Muscle of leg (tissue), 3 donors: ENCODE measurements at regions not wholly inside any gene's neighbourhood (a gene's known extent, or its start where the extent isn't known, plus 50 kb on each side); places are given as distances from the start of the nearest gene placed in this dataset.
A peak's percentile ranks its signal among the peaks of the same experiment; 100 is the strongest.
"Not testable (repeated sequence)": the region's sequence is repeated elsewhere in the genome, so short reads cannot be mapped to it uniquely, and the experiment has no call there.

Experiments used
- DNase-seq: peaks from one replicate; pipeline ENCODE4 v3.0.0; 2013
- H3K27ac ChIP-seq: one replicate; pipeline ENCODE4 v1.5.1; 2013; ENCODE audit warnings: mild to moderate bottlenecking, low read length, control low read depth
- H3K27me3 ChIP-seq: one replicate; pipeline ENCODE4 v1.6.1; 2013; ENCODE audit warnings: low read length; ENCODE audit not compliant: control insufficient read depth, insufficient read depth
- H3K36me3 ChIP-seq: one replicate; pipeline ENCODE4 v1.6.1; 2013; ENCODE audit warnings: low read length; ENCODE audit not compliant: control insufficient read depth, insufficient read depth
- H3K4me1 ChIP-seq: one replicate; pipeline ENCODE4 v1.6.1; 2013; ENCODE audit warnings: low read length; ENCODE audit not compliant: control insufficient read depth, insufficient read depth
- H3K4me3 ChIP-seq: one replicate; pipeline ENCODE4 v1.5.1; 2013; ENCODE audit warnings: low read length, control low read depth
- H3K9me3 ChIP-seq: replicated peaks from 2 replicates; pipeline ENCODE4 v1.6.1; 2013; ENCODE audit warnings: low read depth, low read length; ENCODE audit not compliant: control insufficient read depth
- WGBS: methylation state at CpG from one replicate; pipeline ENCODE4 v1.1.5; 2013; ENCODE audit warnings: missing lambda C conversion rate; ENCODE audit not compliant: insufficient coverage; 5-methylcytosine and 5-hydroxymethylcytosine counted together

- H3K9me3 ChIP-seq, result no peaks in the 10 kb centered on the region
- no peak for DNase-seq
- WGBS, result 82% methylated on average over 2 of the region's 3 CpGs
- no peak overlapping the region for H3K27ac ChIP-seq
- H3K27me3 ChIP-seq, result peaks cover 19% of the 10 kb centered on the region
- peaks cover 23% of the 10 kb centered on the region for H3K4me1 ChIP-seq
- H3K36me3 ChIP-seq, result no peaks in the 10 kb centered on the region
- no peak overlapping the region for H3K4me3 ChIP-seq
Observed at GRCh38 chr13:111064661-111065060, 50.4 kb upstream of the ARHGEF7 start.

DNA sequence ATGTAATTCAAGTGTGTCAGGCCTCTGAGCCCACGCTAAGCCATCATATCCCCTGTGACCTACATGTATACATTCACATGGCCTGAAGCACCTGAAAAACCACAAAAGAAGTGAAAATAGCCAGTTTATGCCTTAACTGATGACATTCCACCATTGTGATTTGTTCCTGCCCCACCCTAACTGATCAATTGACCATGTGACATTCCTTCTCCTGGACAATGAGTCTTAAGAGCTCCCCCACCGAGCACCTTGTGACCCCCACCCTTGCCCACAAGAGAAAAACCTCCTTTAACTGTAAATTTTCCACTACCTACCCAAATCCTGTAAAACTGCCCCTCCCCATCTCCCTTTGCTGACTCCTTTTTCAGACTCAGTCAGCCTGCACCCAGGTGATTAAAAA, 52.1 kb upstream of the ARHGEF7 start:
- Histone ChIP-seq H3K9me3 (no peaks in the 10 kb centered on the region), H3K27ac (no peak overlapping the region), H3K4me1 (peaks cover 23% of the 10 kb centered on the region), H3K4me3 (no peak overlapping the region), H3K27me3 (peaks cover 14% of the 10 kb centered on the region), H3K36me3 (no peaks in the 10 kb centered on the region)
- no peak for DNase-seq
- 85% methylated on average over 2 of the region's 2 CpGs for WGBS

DNA sequence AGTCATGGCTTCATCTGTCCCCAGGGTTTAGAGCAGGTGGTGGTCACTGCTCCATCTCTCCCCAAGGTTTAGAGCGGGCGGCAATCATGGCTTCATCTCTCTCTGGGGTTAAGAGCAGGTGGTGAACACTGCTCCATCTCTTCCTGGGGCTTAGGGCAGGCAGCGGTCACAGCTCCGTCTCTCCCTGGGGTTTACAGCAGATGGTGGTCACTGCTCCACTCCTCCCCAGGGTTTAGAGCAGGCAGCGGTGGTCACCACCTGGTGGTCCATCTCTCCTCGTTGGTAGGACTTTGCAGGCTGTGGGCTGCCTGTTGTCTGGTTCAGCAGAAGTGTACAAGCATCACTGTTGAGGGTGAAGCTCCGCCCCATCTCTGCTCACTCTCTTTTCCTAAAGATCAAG, 52.8 kb upstream of the ARHGEF7 start:
- H3K27me3 ChIP-seq, result peaks cover 12% of the 10 kb centered on the region
- no peak for DNase-seq
- H3K36me3 ChIP-seq, result no peaks in the 10 kb centered on the region
- WGBS, result 86% methylated on average over 4 of the region's 7 CpGs
- no peaks in the 10 kb centered on the region for H3K9me3 ChIP-seq
- no peak overlapping the region for H3K27ac ChIP-seq
- peaks cover 21% of the 10 kb centered on the region for H3K4me1 ChIP-seq
- no peak overlapping the region for H3K4me3 ChIP-seq

- DNase-seq, result peak; percentile 75
- WGBS, result 84% methylated on average over 4 of the region's 7 CpGs
- Histone ChIP-seq H3K27me3 (peaks cover 6% of the 10 kb centered on the region), H3K27ac (peak overlapping the region; percentile 55), H3K4me3 (no peak overlapping the region), H3K36me3 (no peaks in the 10 kb centered on the region), H3K9me3 (no peaks in the 10 kb centered on the region), H3K4me1 (peaks cover 16% of the 10 kb centered on the region)
Observed at GRCh38 chr13:111061358-111062045, 53.6 kb upstream of the ARHGEF7 start.

DNA sequence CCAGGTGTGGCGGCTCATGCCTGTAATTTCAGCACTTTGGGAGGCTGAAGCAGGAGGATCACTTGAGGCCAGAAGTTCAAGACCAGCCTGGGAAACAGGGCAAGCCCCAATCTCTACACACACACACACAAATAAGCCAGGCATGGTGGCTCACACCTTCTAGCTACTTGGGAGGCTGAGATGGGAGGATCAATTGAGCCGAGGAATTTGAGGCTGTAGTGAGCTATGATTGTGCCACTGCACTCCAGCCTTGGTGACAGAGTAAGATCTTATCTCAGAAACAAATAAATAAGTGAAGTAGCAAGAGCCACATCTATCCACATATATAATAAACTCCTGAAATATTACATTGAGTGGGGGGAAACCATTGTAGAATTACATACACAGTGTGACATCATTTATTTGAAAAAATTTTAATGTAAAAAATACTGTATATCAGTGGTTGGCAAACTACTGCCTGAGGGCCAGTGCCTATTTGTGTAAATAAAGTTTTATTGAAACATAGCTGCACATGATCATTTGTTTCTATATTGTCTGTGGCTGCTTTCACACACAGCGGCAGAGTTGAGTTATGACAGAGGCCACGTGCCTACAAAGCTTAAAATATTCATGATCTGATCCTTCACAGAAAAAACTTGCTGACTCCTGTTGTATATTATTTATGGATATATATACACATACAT, 54.7 kb upstream of the ARHGEF7 start:
- WGBS, result no CpG with 5 or more reads among the region's 4 CpGs
- no peak for DNase-seq
- Histone ChIP-seq H3K27ac (peak overlapping the region; percentile 55), H3K27me3 (no peaks in the 10 kb centered on the region), H3K9me3 (no peaks in the 10 kb centered on the region), H3K4me1 (peaks cover 14% of the 10 kb centered on the region), H3K4me3 (no peak overlapping the region), H3K36me3 (no peaks in the 10 kb centered on the region)

- peaks cover 14% of the 10 kb centered on the region for H3K4me1 ChIP-seq
- H3K27me3 ChIP-seq, result no peaks in the 10 kb centered on the region
- no peaks in the 10 kb centered on the region for H3K9me3 ChIP-seq
- no peak for DNase-seq
- H3K27ac ChIP-seq, result no peak overlapping the region
- H3K36me3 ChIP-seq, result no peaks in the 10 kb centered on the region
- no peak overlapping the region for H3K4me3 ChIP-seq
- WGBS, result 0% methylated on average over 1 of the region's 5 CpGs
Observed at GRCh38 chr13:111058796-111059506, 56.2 kb upstream of the ARHGEF7 start.

GRCh38 chr13:111058339-111058738, 56.8 kb upstream of the ARHGEF7 start:
- peaks cover 14% of the 10 kb centered on the region for H3K4me1 ChIP-seq

DNA sequence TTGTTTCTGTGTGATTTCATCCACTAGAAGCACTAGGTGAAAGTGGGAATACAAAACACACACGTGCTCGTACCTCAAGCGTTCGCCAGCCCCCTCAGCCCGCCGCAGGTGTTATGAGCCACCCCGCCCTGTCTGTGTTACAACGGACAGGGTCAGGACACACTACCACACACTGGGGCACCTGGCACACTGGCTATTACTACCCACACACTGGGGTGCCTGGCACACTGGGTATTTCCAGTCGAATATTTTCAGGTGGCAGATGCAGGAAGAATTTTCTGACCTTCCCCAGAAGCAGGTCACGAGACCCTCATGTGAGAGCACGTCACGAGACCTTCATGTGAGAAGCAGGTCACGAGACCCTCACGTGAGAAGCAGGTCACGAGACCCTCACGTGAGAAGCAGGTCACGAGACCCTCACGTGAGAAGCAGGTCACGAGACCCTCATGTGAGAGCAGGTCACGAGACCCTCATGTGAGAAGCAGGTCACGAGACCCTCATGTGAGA, 63.3 kb upstream of the ARHGEF7 start:
- not testable (repeated sequence) for H3K4me3 ChIP-seq, H3K27ac ChIP-seq, H3K9me3 ChIP-seq, DNase-seq, H3K27me3 ChIP-seq, H3K36me3 ChIP-seq
- H3K4me1 ChIP-seq, result peaks cover 19% of the 10 kb centered on the region
- 87% methylated on average over 12 of the region's 21 CpGs for WGBS

More at GRCh38 chr13:111058339-111058738, 56.8 kb upstream of the ARHGEF7 start:
- not testable (repeated sequence) for H3K27me3 ChIP-seq, H3K36me3 ChIP-seq, DNase-seq, H3K4me3 ChIP-seq, H3K27ac ChIP-seq, H3K9me3 ChIP-seq

DNA sequence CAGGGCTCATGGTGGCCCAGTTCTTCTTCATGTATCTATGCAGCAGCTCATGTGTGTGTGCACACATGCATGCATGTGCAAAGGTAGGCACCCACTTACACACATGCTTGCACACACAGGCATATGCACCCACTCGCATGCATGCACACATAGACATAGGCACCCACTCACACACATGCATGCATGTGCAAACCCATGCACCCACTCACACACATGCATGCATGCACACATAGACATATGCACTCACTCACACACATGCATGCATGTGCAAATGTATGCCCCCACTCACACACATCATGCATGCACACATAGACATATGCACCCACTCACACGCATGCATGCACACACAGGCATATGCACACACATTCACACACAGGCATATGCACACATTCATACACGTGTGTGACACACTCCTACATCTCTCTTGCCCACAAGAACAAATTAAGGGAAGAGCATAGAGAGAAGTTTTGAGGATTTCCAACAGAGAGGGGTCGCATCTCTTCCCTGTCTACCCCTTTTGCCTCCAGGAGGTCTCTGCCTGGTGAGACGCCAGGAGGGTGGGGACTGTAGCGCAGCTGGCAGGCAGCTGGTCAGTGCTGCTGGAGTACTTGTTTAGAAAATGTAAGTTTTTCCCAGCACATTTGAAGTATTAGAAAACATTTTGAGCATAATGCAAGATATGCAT, 63.9 kb upstream of the ARHGEF7 start:
- H3K4me3 ChIP-seq, result no peak overlapping the region
- DNase-seq, result no peak
- H3K4me1 ChIP-seq, result peaks cover 25% of the 10 kb centered on the region
- no peaks in the 10 kb centered on the region for H3K9me3 ChIP-seq
- no peaks in the 10 kb centered on the region for H3K36me3 ChIP-seq
- no peak overlapping the region for H3K27ac ChIP-seq
- WGBS, result 100% methylated on average over 1 of the region's 6 CpGs
- H3K27me3 ChIP-seq, result no peaks in the 10 kb centered on the region

GRCh38 chr13:111050539-111050879, 64.6 kb upstream of the ARHGEF7 start:
- DNase-seq, result no peak
- Histone ChIP-seq H3K27ac (no peak overlapping the region), H3K27me3 (no peaks in the 10 kb centered on the region), H3K4me3 (no peak overlapping the region), H3K4me1 (peaks cover 31% of the 10 kb centered on the region), H3K36me3 (no peaks in the 10 kb centered on the region), H3K9me3 (no peaks in the 10 kb centered on the region)
- 44% methylated on average over 2 of the region's 4 CpGs for WGBS
